GM12892 (cell line): ENCODE measurements at regions not wholly inside any gene's neighbourhood (a gene's known extent, or its start where the extent isn't known, plus 50 kb on each side); places are given as distances from the start of the nearest gene placed in this dataset.

Experiments
- DNase-seq: peaks from one replicate; pipeline ENCODE4 v3.0.0; 2011; ENCODE audit not compliant: insufficient read length
- FAIRE-seq: peaks from 2 replicates; lab custom pipeline; 2011; peaks lifted over from hg19 to GRCh38; lab: Jason Lieb, UNC
- POLR2A ChIP-seq: IDR thresholded peaks from 2 replicates; pipeline ENCODE4 v1.6.1; 2011; ENCODE audit warnings: low read depth, low read length, control low read depth
- POLR2AphosphoS5 ChIP-seq: IDR thresholded peaks from 2 replicates; pipeline ENCODE4 v1.6.1; 2011; ENCODE audit warnings: low read depth, low read length, control low read depth
- TAF1 ChIP-seq: IDR thresholded peaks from 2 replicates; pipeline ENCODE4 v1.6.1; 2011; ENCODE audit warnings: low read depth, mild to moderate bottlenecking, control low read depth, low read length, borderline replicate concordance

GRCh38 chr9:29199975-29200374, 1626.7 kb upstream of the C9orf72 start:
- no peak for TF ChIP-seq POLR2AphosphoS5
- TF ChIP-seq TAF1 = no peak
- no peak for TF ChIP-seq POLR2A
- DNase-seq (no peak), FAIRE-seq (no peak)

- TF ChIP-seq POLR2A (no peak), TAF1 (no peak), POLR2AphosphoS5 (no peak)
- no peak for FAIRE-seq
- no peak for DNase-seq
Measured at GRCh38 chr9:29200650-29201049, 1627.4 kb upstream of the C9orf72 start.

- no peak for TF ChIP-seq TAF1
- TF ChIP-seq POLR2AphosphoS5 = no peak
- TF ChIP-seq POLR2A = no peak
- no peak for DNase-seq
- no peak for FAIRE-seq
Measured at GRCh38 chr9:29203244-29203930, 1630.1 kb upstream of the C9orf72 start.

GRCh38 chr9:29208670-29209069, 1635.4 kb upstream of the C9orf72 start:
- FAIRE-seq (no peak), DNase-seq (no peak)
- TF ChIP-seq POLR2AphosphoS5 (no peak), TAF1 (no peak), POLR2A (no peak)

- TF ChIP-seq POLR2A (no peak), TAF1 (no peak), POLR2AphosphoS5 (no peak)
- FAIRE-seq (no peak), DNase-seq (no peak)
Measured at GRCh38 chr9:29209748-29210291, 1636.5 kb upstream of the C9orf72 start.

GRCh38 chr9:29211003-29211579, 1637.8 kb upstream of the C9orf72 start:
- no peak for FAIRE-seq
- DNase-seq = no peak
- TF ChIP-seq POLR2AphosphoS5 (no peak), POLR2A (no peak), TAF1 (no peak)

- no peak for FAIRE-seq
- DNase-seq = no peak
- TF ChIP-seq POLR2AphosphoS5 = no peak
- no peak for TF ChIP-seq TAF1
- no peak for TF ChIP-seq POLR2A
Measured at GRCh38 chr9:29211580-29212396, 1638.5 kb upstream of the C9orf72 start.

GRCh38 chr9:29212397-29213387, 1639.4 kb upstream of the C9orf72 start:
- DNase-seq (no peak), FAIRE-seq (no peak)
- no peak for TF ChIP-seq POLR2A
- no peak for TF ChIP-seq POLR2AphosphoS5
- no peak for TF ChIP-seq TAF1

GRCh38 chr9:29213417-29214153, 1640.3 kb upstream of the C9orf72 start, which contains the start of gene LINGO2:
Gene LINGO2 (minus strand): TSS chr9:29213601.
- DNase-seq = no peak
- TF ChIP-seq POLR2AphosphoS5 (no peak), POLR2A (no peak), TAF1 (no peak)
- FAIRE-seq = no peak
